Activated naive CD8-positive, alpha-beta T cell treated with anti-CD3 and anti-CD28 coated beads, Interleukin-2, amount 50 U/mL, for 24 hours (primary cell): ENCODE measurements at regions not wholly inside any gene's neighbourhood (a gene's known extent, or its start where the extent isn't known, plus 50 kb on each side); places are given as distances from the start of the nearest gene placed in this dataset.

Experiments
- ATAC-seq: fragments of 150-1000 bp; cut with Tn5 transposase; one replicate; pipeline ENCODE4 v1.10.0; 2021
- DNase-seq: peaks from one replicate; pipeline ENCODE4 v3.0.0; 2021
- H3K27ac Mint-ChIP-seq: one replicate; pipeline ENCODE4 v1.8.0; 2021; ENCODE audit warnings: mild to moderate bottlenecking, mixed read lengths
- H3K27me3 Mint-ChIP-seq: one replicate; pipeline ENCODE4 v1.8.0; 2021; ENCODE audit warnings: mixed read lengths
- H3K36me3 Mint-ChIP-seq: one replicate; pipeline ENCODE4 v1.8.0; 2021; ENCODE audit warnings: low read depth, mixed read lengths
- H3K4me1 Mint-ChIP-seq: one replicate; pipeline ENCODE4 v1.8.0; 2021; ENCODE audit warnings: mixed read lengths
- H3K4me3 Mint-ChIP-seq: one replicate; pipeline ENCODE4 v1.8.0; 2021; ENCODE audit warnings: mild to moderate bottlenecking, moderate library complexity, mixed read lengths
- H3K9me3 Mint-ChIP-seq: one replicate; pipeline ENCODE4 v1.8.0; 2021; ENCODE audit warnings: mixed read lengths

DNA sequence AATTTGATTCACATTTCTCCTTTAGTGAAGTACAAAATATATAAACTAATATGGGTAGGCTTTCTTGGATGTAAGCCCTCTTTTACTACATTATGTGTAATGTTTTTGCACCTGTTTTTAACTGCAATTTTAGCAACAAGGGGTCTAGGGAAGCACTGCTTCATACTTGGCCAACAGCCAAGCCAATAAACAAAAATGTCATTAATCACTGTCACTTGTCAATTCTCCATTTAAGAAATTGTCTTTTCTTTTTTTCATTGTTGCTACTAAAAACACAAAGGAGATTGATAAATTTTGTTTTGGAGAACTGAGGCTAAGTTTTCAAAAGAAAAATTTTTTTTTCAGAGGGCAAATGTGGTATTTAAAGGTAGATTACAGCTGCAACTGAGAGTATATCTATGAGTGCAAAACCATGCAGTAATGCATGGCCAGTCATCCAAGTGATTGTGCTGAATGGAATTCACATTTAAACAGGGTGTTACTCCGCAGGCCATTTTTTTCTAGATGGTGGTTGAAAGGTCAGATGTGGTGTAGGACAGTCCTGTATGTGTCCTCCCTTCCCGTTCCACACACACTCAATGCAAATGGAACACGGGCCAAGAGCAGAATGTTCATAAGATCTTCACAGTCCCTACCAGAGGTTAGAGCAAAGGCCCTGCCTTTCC lies 503.0 kb upstream of the LMO3 start:
- H3K4me3 Mint-ChIP-seq, result no peak overlapping the region
- no peaks in the 10 kb centered on the region for H3K4me1 Mint-ChIP-seq
- ATAC-seq (no peak), DNase-seq (no peak)
- H3K27me3 Mint-ChIP-seq, result no peaks in the 10 kb centered on the region
- H3K36me3 Mint-ChIP-seq, result no peaks in the 10 kb centered on the region
- H3K27ac Mint-ChIP-seq, result no peak overlapping the region
- peaks cover 5% of the 10 kb centered on the region for H3K9me3 Mint-ChIP-seq

DNA sequence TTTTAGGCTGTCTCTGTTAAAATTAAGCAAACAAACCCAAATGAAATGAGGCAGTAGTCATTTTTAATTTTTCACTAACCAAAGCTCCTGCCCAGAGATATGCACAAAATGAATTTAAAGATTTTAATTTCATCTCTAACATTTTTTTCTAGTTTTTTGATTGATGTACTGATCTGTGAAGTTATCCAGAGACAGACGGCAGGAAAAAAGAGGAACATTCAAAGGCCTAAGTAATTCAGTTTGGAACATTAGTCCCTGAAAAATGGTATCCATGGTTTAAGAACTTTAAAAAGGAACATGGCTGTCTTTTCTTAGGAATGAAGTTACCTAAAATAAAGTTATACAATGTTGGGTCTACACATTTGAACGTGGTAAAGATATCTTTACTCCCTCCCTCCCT lies 498.8 kb upstream of the LMO3 start:
- Mint-ChIP-seq H3K4me3 (no peak overlapping the region), H3K4me1 (no peaks in the 10 kb centered on the region), H3K9me3 (peaks cover 22% of the 10 kb centered on the region), H3K27ac (no peak overlapping the region), H3K27me3 (no peaks in the 10 kb centered on the region), H3K36me3 (no peaks in the 10 kb centered on the region)
- DNase-seq (no peak), ATAC-seq (no peak)

DNA sequence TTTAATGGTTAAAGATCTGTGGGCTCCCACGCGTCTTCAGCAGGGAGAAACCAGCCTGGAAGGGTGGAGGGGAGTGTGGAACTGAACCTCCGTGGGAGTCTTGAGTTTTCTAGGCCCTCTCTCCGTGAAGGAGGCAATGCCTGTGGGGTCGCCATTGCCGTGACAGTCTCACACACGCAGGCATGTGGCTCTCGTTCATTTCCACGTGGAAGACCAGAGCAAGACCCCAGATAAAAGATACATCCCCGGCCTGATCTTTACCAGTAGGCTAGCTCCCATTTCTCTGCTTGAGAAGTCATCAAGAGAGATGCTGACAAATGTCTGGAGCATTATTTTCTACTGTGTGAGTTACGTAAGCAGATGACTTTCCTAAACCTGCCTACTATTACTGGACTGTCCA lies 491.7 kb upstream of the LMO3 start:
- H3K27me3 Mint-ChIP-seq, result no peaks in the 10 kb centered on the region
- ATAC-seq, result no peak
- peaks cover 46% of the 10 kb centered on the region for H3K9me3 Mint-ChIP-seq
- no peaks in the 10 kb centered on the region for H3K36me3 Mint-ChIP-seq
- no peak overlapping the region for H3K27ac Mint-ChIP-seq
- no peak for DNase-seq
- H3K4me1 Mint-ChIP-seq, result no peaks in the 10 kb centered on the region
- no peak overlapping the region for H3K4me3 Mint-ChIP-seq

DNA sequence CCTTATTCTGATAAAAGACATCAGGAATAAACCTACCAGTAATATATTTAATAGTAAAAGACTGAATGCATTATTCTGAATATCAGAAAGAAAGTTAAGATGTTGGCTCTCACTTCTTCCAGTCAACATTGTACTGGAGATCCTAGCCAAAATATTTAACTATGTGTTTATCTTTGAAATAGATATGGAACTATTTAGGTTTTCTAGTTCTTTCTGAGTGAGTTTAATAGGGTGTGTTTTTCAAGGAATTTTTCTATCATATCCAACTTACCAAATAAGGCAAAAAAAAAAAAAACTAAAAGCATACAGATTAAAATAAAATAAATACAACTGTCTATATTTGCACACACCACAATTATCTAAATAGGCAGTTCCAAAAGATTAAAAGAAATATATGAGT lies 478.9 kb upstream of the LMO3 start:
- Mint-ChIP-seq H3K27ac (no peak overlapping the region), H3K9me3 (peaks cover 39% of the 10 kb centered on the region), H3K4me3 (no peak overlapping the region), H3K27me3 (no peaks in the 10 kb centered on the region), H3K4me1 (no peaks in the 10 kb centered on the region), H3K36me3 (no peaks in the 10 kb centered on the region)
- DNase-seq, result no peak
- no peak for ATAC-seq

DNA sequence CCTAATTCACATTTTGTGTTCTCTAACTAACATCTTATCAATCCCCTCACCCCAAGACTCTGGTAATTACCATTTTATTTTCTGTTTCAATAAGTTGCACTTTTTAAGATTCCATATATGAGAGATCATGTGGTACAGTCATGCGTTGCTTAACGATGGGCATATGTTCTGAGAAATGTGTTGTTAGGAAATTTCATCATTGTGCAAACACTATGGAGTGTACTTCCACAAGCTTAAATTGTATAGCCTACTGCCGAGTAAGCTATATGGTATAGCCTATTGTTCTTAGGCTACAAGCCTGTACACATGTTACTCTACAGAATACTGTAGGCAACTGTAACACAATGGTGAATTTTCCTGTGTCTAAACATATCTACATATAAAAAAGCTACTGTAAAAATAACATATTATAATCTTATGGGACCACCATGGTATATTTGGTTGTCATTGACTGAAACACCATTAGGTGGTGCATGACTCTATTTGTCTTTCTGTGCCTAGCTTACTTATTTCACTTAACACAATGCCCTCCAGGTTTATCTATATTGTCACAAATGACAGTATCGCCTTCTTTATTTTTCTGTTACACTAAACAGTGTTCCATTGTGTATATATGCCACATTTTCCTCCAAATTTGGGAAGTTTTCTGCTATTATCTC lies 473.4 kb upstream of the LMO3 start:
- H3K27ac Mint-ChIP-seq, result no peak overlapping the region
- ATAC-seq (no peak), DNase-seq (no peak)
- H3K36me3 Mint-ChIP-seq, result no peaks in the 10 kb centered on the region
- peaks cover 11% of the 10 kb centered on the region for H3K9me3 Mint-ChIP-seq
- no peak overlapping the region for H3K4me3 Mint-ChIP-seq
- no peaks in the 10 kb centered on the region for H3K4me1 Mint-ChIP-seq
- no peaks in the 10 kb centered on the region for H3K27me3 Mint-ChIP-seq

DNA sequence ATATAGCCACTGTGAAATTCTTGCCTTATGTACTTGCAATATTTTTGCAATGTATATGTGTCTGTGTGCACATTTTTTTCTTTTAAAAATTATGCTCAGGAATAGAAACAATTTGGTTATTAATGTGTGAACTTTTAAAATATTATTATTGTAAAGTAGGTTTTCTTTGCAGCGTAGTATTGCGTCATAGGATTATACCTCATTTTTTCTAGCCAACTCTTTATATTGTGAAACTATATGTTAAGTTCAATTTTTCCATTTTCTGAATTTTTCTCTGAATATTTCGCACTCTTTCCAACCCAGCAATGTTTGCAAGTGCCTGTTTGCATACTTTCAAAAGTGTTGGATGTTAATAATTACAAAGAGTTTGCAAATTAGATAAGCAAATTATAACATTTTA lies 471.6 kb upstream of the LMO3 start:
- ATAC-seq (no peak), DNase-seq (no peak)
- Mint-ChIP-seq H3K27ac (no peak overlapping the region), H3K9me3 (peaks cover 10% of the 10 kb centered on the region), H3K4me3 (no peak overlapping the region), H3K27me3 (no peaks in the 10 kb centered on the region), H3K4me1 (no peaks in the 10 kb centered on the region), H3K36me3 (no peaks in the 10 kb centered on the region)

DNA sequence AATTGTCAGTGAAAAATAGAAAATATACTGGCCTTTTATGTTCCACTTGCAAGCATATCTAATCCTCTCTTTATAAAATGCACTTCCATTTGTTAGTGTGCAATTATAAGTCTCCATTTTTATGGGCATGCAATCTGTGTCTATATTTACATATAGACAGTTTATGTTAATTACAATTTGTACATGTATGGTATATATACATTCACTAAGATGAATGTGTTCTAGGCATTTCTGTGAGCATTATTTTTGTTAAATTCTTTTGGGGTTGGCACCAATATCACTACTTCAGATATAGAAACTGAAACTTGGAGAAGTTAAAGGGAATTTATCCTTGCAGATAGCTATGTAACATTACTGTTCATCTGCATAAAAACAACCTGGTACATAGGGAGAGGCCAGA lies 470.8 kb upstream of the LMO3 start:
- Mint-ChIP-seq H3K9me3 (peaks cover 11% of the 10 kb centered on the region), H3K27me3 (no peaks in the 10 kb centered on the region), H3K4me1 (no peaks in the 10 kb centered on the region), H3K36me3 (no peaks in the 10 kb centered on the region), H3K4me3 (no peak overlapping the region), H3K27ac (no peak overlapping the region)
- DNase-seq, result no peak
- ATAC-seq, result no peak

DNA sequence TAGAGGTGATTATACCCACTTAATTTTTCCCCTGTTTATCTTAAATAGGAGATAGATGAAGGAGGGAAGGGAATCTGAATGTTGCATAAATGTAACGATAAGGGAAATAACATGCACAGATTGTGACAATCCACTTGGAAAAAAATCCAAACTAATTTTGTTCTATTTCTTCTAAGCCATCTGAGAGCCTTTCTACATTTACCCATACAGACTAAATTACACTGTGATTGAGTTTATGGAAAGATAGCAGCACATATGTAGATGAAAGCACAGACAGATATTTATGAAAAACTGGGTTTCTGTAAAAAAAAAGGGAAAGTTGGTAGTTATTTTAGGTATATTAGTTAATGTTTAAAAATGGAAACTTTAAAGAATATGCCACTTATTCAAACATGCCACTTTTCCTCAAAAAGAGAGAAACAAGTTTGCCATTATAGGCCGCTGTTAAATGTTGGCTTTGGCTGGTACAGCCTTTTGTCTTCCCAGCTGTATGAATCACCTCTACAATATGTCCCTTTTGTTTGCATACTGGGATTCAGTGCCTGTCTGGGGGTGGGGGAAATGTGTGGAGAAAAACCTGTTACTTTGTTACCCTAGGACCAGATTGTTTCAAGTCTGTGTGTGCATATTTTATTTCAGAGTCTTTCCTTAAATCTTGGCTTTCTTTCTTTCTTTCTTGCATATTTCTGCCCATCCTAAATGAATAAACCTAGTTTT lies 470.2 kb upstream of the LMO3 start:
- no peak for DNase-seq

DNA sequence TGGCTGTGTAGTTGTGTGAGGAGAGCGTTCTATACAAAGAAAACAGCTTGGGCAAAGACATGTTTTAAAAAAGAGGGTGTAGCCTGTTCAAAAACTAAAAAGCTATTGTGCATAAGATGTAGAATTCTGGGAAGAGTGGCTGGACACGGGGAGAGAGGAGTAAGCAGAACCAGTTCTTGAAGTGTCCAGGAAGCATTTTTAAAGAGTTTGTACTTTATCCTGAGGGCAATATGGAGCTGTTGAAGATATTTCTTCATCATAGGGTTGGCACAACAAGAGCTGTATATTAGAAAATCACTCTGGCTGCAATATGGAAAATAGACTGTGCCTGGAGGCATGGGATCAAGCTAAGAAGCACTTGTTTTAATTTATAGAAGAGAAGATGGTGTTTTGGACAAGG lies 458.9 kb upstream of the LMO3 start:
- Mint-ChIP-seq H3K36me3 (no peaks in the 10 kb centered on the region), H3K9me3 (peaks cover 23% of the 10 kb centered on the region), H3K27me3 (no peaks in the 10 kb centered on the region), H3K27ac (no peak overlapping the region), H3K4me3 (no peak overlapping the region), H3K4me1 (no peaks in the 10 kb centered on the region)
- DNase-seq, result no peak
- no peak for ATAC-seq

More for the DNA sequence above, 470.2 kb upstream of the LMO3 start:
- H3K36me3 Mint-ChIP-seq, result no peaks in the 10 kb centered on the region
- H3K9me3 Mint-ChIP-seq, result peaks cover 11% of the 10 kb centered on the region
- ATAC-seq, result no peak
- H3K4me3 Mint-ChIP-seq, result no peak overlapping the region
- no peaks in the 10 kb centered on the region for H3K4me1 Mint-ChIP-seq
- no peak overlapping the region for H3K27ac Mint-ChIP-seq
- no peaks in the 10 kb centered on the region for H3K27me3 Mint-ChIP-seq

DNA sequence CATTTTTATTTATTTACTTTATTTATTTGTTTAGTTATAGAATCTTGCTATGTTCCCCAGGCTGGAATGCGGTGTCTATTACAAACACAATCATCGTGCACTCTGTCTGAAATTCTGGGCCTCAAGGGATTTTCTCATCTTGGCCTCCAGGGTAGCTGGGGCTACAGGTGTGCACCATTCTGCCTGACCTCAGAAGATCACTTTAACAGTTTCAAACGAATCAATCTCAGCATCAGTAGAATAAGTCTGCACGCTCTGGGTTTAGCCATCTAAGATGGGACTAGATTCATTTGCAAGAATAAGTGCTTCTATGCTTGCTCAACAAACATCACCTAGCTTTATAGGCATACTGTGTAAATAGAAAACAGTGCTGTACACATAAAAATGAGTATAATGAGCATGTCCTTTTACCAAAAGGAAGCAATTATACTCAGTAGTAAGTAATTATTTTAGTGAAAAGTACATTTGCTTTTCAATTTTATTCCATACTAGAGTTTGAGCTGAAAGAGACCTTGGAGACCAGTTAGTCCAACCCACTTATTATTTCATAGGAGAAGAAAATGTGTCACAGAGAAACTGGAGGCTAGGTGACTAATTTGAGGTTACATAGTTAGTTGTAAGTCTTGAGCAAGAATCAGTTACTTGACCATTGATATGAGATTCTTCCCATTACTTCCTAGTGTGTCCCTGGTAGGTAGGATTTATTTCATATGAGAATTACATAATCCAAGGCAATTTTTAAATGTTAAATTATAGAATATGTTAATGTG lies 456.5 kb upstream of the LMO3 start:
- Mint-ChIP-seq H3K27ac (no peak overlapping the region), H3K27me3 (no peaks in the 10 kb centered on the region), H3K9me3 (peaks cover 19% of the 10 kb centered on the region), H3K4me3 (no peak overlapping the region), H3K36me3 (no peaks in the 10 kb centered on the region), H3K4me1 (no peaks in the 10 kb centered on the region)
- DNase-seq, result no peak
- ATAC-seq, result no peak

DNA sequence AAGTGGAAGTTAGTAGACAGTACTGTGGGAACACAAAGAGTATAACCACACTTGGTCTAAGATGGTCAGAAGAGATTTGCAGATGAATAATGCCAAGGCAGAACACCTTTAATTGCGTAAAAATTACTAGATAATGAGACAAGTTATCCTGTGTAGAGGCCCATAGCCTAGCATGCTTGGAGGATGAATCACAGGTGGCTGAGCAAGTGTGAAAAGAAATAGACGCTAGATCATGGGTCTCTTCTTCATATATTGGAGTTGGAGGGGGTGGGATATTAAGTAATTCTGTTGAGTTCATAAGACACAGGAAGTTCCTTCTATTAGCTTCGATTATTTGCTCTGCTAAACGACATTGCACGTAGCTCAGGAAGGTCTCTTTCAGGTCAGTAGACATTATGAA lies 454.3 kb upstream of the LMO3 start:
- H3K36me3 Mint-ChIP-seq, result no peaks in the 10 kb centered on the region
- H3K4me1 Mint-ChIP-seq, result no peaks in the 10 kb centered on the region
- H3K27ac Mint-ChIP-seq, result no peak overlapping the region
- ATAC-seq, result no peak
- H3K4me3 Mint-ChIP-seq, result no peak overlapping the region
- no peaks in the 10 kb centered on the region for H3K27me3 Mint-ChIP-seq
- DNase-seq, result no peak
- peaks cover 16% of the 10 kb centered on the region for H3K9me3 Mint-ChIP-seq

DNA sequence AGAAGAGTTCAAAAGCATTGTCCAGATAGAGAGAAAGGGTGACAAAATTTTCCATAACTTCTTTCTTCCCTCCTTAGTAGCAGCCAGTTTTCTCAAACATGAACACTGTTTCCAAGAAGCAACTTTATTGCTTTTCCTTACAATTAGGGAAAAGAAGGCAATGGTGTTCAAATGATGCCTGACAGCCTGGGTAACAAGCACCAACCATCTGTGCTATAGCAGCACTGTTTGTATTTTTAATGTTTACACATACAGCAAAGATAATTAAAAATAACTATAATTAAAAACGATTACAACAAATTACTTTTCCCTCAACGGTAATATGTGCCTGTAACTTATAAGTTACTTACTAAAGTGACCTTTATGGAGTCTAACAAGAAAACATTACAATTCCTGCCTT lies 450.6 kb upstream of the LMO3 start:
- H3K36me3 Mint-ChIP-seq, result no peaks in the 10 kb centered on the region
- DNase-seq, result no peak
- H3K27me3 Mint-ChIP-seq, result no peaks in the 10 kb centered on the region
- H3K4me1 Mint-ChIP-seq, result no peaks in the 10 kb centered on the region
- H3K9me3 Mint-ChIP-seq, result peaks cover 17% of the 10 kb centered on the region
- no peak for ATAC-seq
- no peak overlapping the region for H3K4me3 Mint-ChIP-seq
- no peak overlapping the region for H3K27ac Mint-ChIP-seq

DNA sequence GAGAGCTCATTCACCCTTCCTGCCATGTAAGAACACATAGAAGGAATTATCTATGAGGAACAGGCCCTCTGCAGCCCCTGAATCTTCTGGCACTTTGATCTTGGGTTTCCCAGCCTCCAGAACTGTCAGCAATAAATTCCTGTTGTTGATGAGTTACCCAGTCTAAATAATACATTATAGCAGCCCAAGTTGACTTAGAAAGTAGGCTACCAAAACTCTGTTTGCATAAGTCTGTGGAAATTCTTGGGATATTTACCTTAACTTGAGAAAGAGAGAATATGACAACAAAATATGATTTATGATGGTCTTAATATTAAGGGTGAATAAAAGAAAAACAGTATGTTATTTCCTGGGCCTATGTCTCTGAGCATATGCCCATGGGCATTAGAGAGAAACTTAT lies 433.0 kb upstream of the LMO3 start:
- H3K27ac Mint-ChIP-seq, result no peak overlapping the region
- no peaks in the 10 kb centered on the region for H3K4me1 Mint-ChIP-seq
- H3K27me3 Mint-ChIP-seq, result no peaks in the 10 kb centered on the region
- no peaks in the 10 kb centered on the region for H3K36me3 Mint-ChIP-seq
- peaks cover 5% of the 10 kb centered on the region for H3K9me3 Mint-ChIP-seq
- no peak for ATAC-seq
- DNase-seq, result no peak
- H3K4me3 Mint-ChIP-seq, result no peak overlapping the region

DNA sequence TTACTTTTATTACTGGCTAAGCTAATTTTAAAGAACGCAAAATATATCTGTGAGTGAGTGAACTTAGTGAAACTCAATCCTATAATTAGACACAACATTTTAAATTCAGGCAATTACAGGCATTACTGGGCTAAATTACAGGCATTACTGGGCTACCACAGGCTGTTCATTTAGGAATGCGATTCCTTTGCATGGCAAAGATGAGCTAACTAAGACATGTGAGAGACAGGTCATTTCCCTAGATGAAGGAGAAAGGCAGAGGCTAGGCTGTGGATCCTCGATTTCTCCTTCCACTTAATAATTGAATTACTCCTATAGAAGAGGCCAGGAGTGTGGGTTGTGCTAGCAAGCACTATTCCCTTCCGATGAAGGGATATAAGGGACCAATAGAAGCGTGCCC lies 429.4 kb upstream of the LMO3 start:
- Mint-ChIP-seq H3K4me1 (no peaks in the 10 kb centered on the region), H3K9me3 (no peaks in the 10 kb centered on the region), H3K27me3 (no peaks in the 10 kb centered on the region), H3K27ac (no peak overlapping the region), H3K36me3 (no peaks in the 10 kb centered on the region), H3K4me3 (no peak overlapping the region)
- DNase-seq (no peak), ATAC-seq (no peak)

DNA sequence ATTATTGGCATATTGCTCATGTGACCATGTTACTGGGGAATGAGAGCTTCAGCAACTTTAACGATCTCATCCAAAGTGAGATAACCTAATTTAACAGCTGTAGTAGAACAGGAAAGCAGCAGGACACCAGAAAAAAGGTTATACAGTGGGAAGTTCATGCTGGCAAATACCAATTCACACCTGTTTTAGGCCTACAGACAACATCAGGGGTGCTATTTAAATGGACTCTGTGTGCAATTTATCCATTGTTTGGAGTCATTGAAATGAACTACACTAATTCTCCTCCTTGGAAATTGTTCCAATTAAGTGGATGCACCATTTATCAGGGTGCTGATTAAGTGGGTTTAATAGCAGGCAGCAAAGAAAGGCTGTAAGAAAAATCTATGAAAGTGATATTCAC lies 424.4 kb upstream of the LMO3 start:
- no peak for DNase-seq
- Mint-ChIP-seq H3K4me3 (no peak overlapping the region), H3K4me1 (no peaks in the 10 kb centered on the region), H3K36me3 (no peaks in the 10 kb centered on the region), H3K27ac (no peak overlapping the region), H3K27me3 (no peaks in the 10 kb centered on the region), H3K9me3 (peaks cover 5% of the 10 kb centered on the region)
- ATAC-seq, result no peak
